Uterus (tissue), 2 donors: ENCODE measurements at regions not wholly inside any gene's neighbourhood (a gene's known extent, or its start where the extent isn't known, plus 50 kb on each side); places are given as distances from the start of the nearest gene placed in this dataset.

Experiments used
- CTCF ChIP-seq, 4 experiments: fragments of 200-600 bp in 2 of 4; fragments of 450-650 bp in 2 of 4; sonication (generic) in 2 of 4; IDR thresholded peaks; one replicate each; pipeline ENCODE4 v1.5.1; 2016 to 2019; ENCODE audit warnings: antibody characterized with exemption in 4 of 4, mild to moderate bottlenecking in 2 of 4, moderate library complexity in 1 of 4
- POLR2A ChIP-seq, 2 donors: fragments of 450-650 bp; IDR thresholded peaks; one replicate each; pipeline ENCODE4 v1.6.1; 2016; ENCODE audit warnings: antibody characterized with exemption in 2 of 2, mild to moderate bottlenecking in 1 of 2, moderate library complexity in 1 of 2

- no peak for TF ChIP-seq CTCF (IDR thresholded peaks at IDR 0.05)
- no peak for TF ChIP-seq POLR2A (IDR thresholded peaks at IDR 0.05)
These were observed 808.9 kb upstream of the LUZP2 start for GRCh38 chr11:23687991-23688390.
